Sigmoid colon (tissue), 3 donors: ENCODE measurements at regions not wholly inside any gene's neighbourhood (a gene's known extent, or its start where the extent isn't known, plus 50 kb on each side); places are given as distances from the start of the nearest gene placed in this dataset.
"Not testable (repeated sequence)": the region's sequence is repeated elsewhere in the genome, so short reads cannot be mapped to it uniquely, and the experiment has no call there.

ENCODE experiments used
- POLR2A ChIP-seq, 2 donors: fragments of 450-650 bp; IDR thresholded peaks; one replicate each; pipeline ENCODE4 v1.6.1; 2016; ENCODE audit warnings: antibody characterized with exemption in 2 of 2, mild to moderate bottlenecking in 2 of 2, moderate library complexity in 2 of 2
- TF ChIP-seq, protein P1 (sequence below), 4 experiments: fragments of 450-650 bp in 3 of 4; fragments of 200-600 bp in 1 of 4; IDR thresholded peaks; one replicate each; pipeline ENCODE4 v1.5.1; 2016 to 2019; ENCODE audit warnings: antibody characterized with exemption in 4 of 4, mild to moderate bottlenecking in 3 of 4, moderate library complexity in 2 of 4

- not testable (repeated sequence) for TF ChIP-seq POLR2A (IDR thresholded peaks at IDR 0.05)
- TF ChIP-seq, protein P1, sequence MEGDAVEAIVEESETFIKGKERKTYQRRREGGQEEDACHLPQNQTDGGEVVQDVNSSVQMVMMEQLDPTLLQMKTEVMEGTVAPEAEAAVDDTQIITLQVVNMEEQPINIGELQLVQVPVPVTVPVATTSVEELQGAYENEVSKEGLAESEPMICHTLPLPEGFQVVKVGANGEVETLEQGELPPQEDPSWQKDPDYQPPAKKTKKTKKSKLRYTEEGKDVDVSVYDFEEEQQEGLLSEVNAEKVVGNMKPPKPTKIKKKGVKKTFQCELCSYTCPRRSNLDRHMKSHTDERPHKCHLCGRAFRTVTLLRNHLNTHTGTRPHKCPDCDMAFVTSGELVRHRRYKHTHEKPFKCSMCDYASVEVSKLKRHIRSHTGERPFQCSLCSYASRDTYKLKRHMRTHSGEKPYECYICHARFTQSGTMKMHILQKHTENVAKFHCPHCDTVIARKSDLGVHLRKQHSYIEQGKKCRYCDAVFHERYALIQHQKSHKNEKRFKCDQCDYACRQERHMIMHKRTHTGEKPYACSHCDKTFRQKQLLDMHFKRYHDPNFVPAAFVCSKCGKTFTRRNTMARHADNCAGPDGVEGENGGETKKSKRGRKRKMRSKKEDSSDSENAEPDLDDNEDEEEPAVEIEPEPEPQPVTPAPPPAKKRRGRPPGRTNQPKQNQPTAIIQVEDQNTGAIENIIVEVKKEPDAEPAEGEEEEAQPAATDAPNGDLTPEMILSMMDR (IDR thresholded peaks at IDR 0.05), result not testable (repeated sequence)
These were observed 1474.5 kb upstream of the TPTE start for GRCh38 chr21:9046870-9047269.
